DOHH2 (cell line): ENCODE measurements at regions not wholly inside any gene's neighbourhood (a gene's known extent, or its start where the extent isn't known, plus 50 kb on each side); places are given as distances from the start of the nearest gene placed in this dataset.

Source experiments
- H3F3A ChIP-seq: fragments of 200-600 bp; sonication (generic), shearing (Covaris generic); 2 replicates; pipeline ENCODE4 v1.6.0; 2016; ENCODE audit warnings: antibody characterized with exemption, mild to moderate bottlenecking; ENCODE audit not compliant: control insufficient read depth, insufficient read depth
- H3K27ac ChIP-seq: fragments of 200-600 bp; sonication (generic); 2 replicates; pipeline ENCODE4 v1.5.1; 2014; ENCODE audit warnings: low read depth, mild to moderate bottlenecking, low read length, moderate library complexity
- H3K27me3 ChIP-seq: fragments of 200-600 bp; sonication (generic); 2 replicates; pipeline ENCODE4 v1.6.1; 2014; ENCODE audit warnings: mild to moderate bottlenecking, low read length, mixed read lengths; ENCODE audit not compliant: control insufficient read depth
- H3K36me3 ChIP-seq: fragments of 200-600 bp; sonication (generic); 2 replicates; pipeline ENCODE4 v1.6.1; 2014; ENCODE audit warnings: mild to moderate bottlenecking, low read length, moderate library complexity, mixed read lengths; ENCODE audit not compliant: control insufficient read depth
- H3K4me1 ChIP-seq: fragments of 200-600 bp; sonication (generic); 2 replicates; pipeline ENCODE4 v1.6.1; 2014; ENCODE audit warnings: mild to moderate bottlenecking, low read length, mixed read lengths; ENCODE audit not compliant: control insufficient read depth
- H3K4me2 ChIP-seq: fragments of 200-600 bp; sonication (generic); 2 replicates; pipeline ENCODE4 v1.6.0; 2014; ENCODE audit warnings: mild to moderate bottlenecking, low read length, moderate library complexity
- H3K4me3 ChIP-seq: fragments of 200-600 bp; sonication (generic); 2 replicates; pipeline ENCODE4 v1.5.1; 2014; ENCODE audit warnings: mild to moderate bottlenecking, low read length, mixed read lengths
- H3K79me2 ChIP-seq: fragments of 200-600 bp; sonication (generic); 2 replicates; pipeline ENCODE4 v1.6.1; 2014; ENCODE audit warnings: mild to moderate bottlenecking, low read length, mixed read lengths; ENCODE audit not compliant: control insufficient read depth
- H3K9me2 ChIP-seq: fragments of 200-600 bp; sonication (generic); replicated peaks from 2 replicates; pipeline ENCODE4 v1.6.1; 2014; ENCODE audit warnings: mild to moderate bottlenecking, low read length, mixed read lengths; ENCODE audit not compliant: control insufficient read depth
- H3K9me3 ChIP-seq: fragments of 200-600 bp; sonication (generic); 2 replicates; pipeline ENCODE4 v1.6.1; 2014; ENCODE audit warnings: antibody characterized with exemption, low read length, mixed read lengths; ENCODE audit not compliant: control insufficient read depth, insufficient read depth
- H4K20me1 ChIP-seq: fragments of 200-600 bp; sonication (generic); 2 replicates; pipeline ENCODE4 v1.6.0; 2014; ENCODE audit warnings: low read depth, mild to moderate bottlenecking, antibody characterized with exemption, low read length, moderate library complexity; ENCODE audit not compliant: control insufficient read depth, insufficient read depth
- CTCF ChIP-seq: fragments of 200-600 bp; sonication (generic); IDR thresholded peaks from one replicate; pipeline ENCODE4 v1.5.1; 2014; ENCODE audit warnings: antibody characterized with exemption, mild to moderate bottlenecking, low read depth, low read length; ENCODE audit not compliant: poor library complexity, severe bottlenecking
- EZH2phosphoT487 ChIP-seq: fragments of 200-600 bp; sonication (generic); IDR thresholded peaks from 2 replicates; pipeline ENCODE4 v1.6.1; 2017; ENCODE audit warnings: borderline replicate concordance, mild to moderate bottlenecking, antibody characterized with exemption, low read length, moderate library complexity, mixed read lengths

- H3K27me3 ChIP-seq, result no peaks in the 10 kb centered on the region
- no peak overlapping the region for H3K4me3 ChIP-seq
- H3K27ac ChIP-seq, result no peak overlapping the region
- no peaks in the 10 kb centered on the region for H3K79me2 ChIP-seq
- no peaks in the 10 kb centered on the region for H3K4me1 ChIP-seq
- TF ChIP-seq EZH2phosphoT487 (no peak), CTCF (no peak)
- H4K20me1 ChIP-seq, result no peaks in the 10 kb centered on the region
- no peaks in the 10 kb centered on the region for H3K9me2 ChIP-seq
- H3K36me3 ChIP-seq, result no peaks in the 10 kb centered on the region
- H3K4me2 ChIP-seq, result no peak overlapping the region
- no peaks in the 10 kb centered on the region for H3F3A ChIP-seq
- H3K9me3 ChIP-seq, result no peaks in the 10 kb centered on the region
Measured at GRCh38 chr14:97246648-97247047, 449.5 kb downstream of the VRK1 start.

GRCh38 chr14:97248973-97249372 lies 451.8 kb downstream of the VRK1 start:
- Histone ChIP-seq H3K27me3 (peaks cover 3% of the 10 kb centered on the region; the same call in 1 of the 2 replicates), H3K9me2 (no peaks in the 10 kb centered on the region), H3K4me2 (no peak overlapping the region), H3K27ac (no peak overlapping the region), H3K4me1 (no peaks in the 10 kb centered on the region), H3K79me2 (no peaks in the 10 kb centered on the region), H3F3A (no peaks in the 10 kb centered on the region), H3K36me3 (no peaks in the 10 kb centered on the region), H4K20me1 (no peaks in the 10 kb centered on the region), H3K4me3 (no peak overlapping the region), H3K9me3 (no peaks in the 10 kb centered on the region)
- no peak for TF ChIP-seq EZH2phosphoT487
- no peak for TF ChIP-seq CTCF

GRCh38 chr14:97250931-97251330 lies 453.7 kb downstream of the VRK1 start:
- Histone ChIP-seq H3K4me2 (no peak overlapping the region), H3K27me3 (peaks cover 3% of the 10 kb centered on the region; the same call in 1 of the 2 replicates), H3K4me3 (no peak overlapping the region), H3K79me2 (no peaks in the 10 kb centered on the region), H3K9me3 (no peaks in the 10 kb centered on the region), H3K9me2 (no peaks in the 10 kb centered on the region), H3K4me1 (no peaks in the 10 kb centered on the region), H4K20me1 (no peaks in the 10 kb centered on the region), H3F3A (no peaks in the 10 kb centered on the region), H3K36me3 (no peaks in the 10 kb centered on the region), H3K27ac (no peak overlapping the region)
- TF ChIP-seq CTCF (no peak), EZH2phosphoT487 (no peak)
